ENCODE measurements at regions not wholly inside any gene's neighbourhood (a gene's known extent, or its start where the extent isn't known, plus 50 kb on each side); places are given as distances from the start of the nearest gene placed in this dataset.

- TF ChIP-seq ZFX (IDR thresholded peaks at IDR 0.05), result no peak
- TF ChIP-seq, protein P1, sequence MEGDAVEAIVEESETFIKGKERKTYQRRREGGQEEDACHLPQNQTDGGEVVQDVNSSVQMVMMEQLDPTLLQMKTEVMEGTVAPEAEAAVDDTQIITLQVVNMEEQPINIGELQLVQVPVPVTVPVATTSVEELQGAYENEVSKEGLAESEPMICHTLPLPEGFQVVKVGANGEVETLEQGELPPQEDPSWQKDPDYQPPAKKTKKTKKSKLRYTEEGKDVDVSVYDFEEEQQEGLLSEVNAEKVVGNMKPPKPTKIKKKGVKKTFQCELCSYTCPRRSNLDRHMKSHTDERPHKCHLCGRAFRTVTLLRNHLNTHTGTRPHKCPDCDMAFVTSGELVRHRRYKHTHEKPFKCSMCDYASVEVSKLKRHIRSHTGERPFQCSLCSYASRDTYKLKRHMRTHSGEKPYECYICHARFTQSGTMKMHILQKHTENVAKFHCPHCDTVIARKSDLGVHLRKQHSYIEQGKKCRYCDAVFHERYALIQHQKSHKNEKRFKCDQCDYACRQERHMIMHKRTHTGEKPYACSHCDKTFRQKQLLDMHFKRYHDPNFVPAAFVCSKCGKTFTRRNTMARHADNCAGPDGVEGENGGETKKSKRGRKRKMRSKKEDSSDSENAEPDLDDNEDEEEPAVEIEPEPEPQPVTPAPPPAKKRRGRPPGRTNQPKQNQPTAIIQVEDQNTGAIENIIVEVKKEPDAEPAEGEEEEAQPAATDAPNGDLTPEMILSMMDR (conservative IDR thresholded peaks at IDR 0.05), result no peak
These were observed 343.6 kb upstream of the AUTS2 start for GRCh38 chr7:69254643-69255042.

Data from C4-2B (cell line).